ENCODE measurements at regions not wholly inside any gene's neighbourhood (a gene's known extent, or its start where the extent isn't known, plus 50 kb on each side); places are given as distances from the start of the nearest gene placed in this dataset.

DNA sequence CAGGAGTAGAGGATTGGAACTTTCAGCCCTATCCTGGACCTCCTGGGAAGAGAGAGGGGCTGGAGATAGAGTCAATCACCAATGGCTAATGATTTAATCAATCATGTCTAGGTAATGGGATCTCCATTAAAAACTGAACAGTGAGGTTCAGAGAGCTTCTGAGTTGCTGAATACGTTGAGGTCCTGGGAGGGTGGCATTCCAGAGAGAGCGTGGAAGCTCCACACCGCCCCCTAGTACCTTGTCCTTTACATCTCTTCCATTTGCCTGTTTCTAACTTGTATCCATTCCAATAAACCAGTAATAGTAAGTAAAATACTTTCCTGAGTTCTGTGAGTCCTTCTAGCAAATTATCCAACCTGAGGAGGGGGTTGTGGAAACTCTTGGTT lies 101.7 kb downstream of the B3GNT2 start:
- H3K4me1 ChIP-seq, result peaks cover 0 to 18% (median 0%) of the 10 kb centered on the region in 4 donors
- DNase-seq, result no peak
- no peaks in the 10 kb centered on the region for H3K27me3 ChIP-seq
- no peaks in the 10 kb centered on the region for H3K9me3 ChIP-seq
- H3K27ac ChIP-seq, result no peak overlapping the region
- no peaks in the 10 kb centered on the region for H3K36me3 ChIP-seq
- no peak overlapping the region for H3K4me3 ChIP-seq
- TF ChIP-seq, protein P1, sequence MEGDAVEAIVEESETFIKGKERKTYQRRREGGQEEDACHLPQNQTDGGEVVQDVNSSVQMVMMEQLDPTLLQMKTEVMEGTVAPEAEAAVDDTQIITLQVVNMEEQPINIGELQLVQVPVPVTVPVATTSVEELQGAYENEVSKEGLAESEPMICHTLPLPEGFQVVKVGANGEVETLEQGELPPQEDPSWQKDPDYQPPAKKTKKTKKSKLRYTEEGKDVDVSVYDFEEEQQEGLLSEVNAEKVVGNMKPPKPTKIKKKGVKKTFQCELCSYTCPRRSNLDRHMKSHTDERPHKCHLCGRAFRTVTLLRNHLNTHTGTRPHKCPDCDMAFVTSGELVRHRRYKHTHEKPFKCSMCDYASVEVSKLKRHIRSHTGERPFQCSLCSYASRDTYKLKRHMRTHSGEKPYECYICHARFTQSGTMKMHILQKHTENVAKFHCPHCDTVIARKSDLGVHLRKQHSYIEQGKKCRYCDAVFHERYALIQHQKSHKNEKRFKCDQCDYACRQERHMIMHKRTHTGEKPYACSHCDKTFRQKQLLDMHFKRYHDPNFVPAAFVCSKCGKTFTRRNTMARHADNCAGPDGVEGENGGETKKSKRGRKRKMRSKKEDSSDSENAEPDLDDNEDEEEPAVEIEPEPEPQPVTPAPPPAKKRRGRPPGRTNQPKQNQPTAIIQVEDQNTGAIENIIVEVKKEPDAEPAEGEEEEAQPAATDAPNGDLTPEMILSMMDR (IDR thresholded peaks at IDR 0.05), result no peak
- TF ChIP-seq POLR2A (IDR thresholded peaks at IDR 0.05), result no peak

DNA sequence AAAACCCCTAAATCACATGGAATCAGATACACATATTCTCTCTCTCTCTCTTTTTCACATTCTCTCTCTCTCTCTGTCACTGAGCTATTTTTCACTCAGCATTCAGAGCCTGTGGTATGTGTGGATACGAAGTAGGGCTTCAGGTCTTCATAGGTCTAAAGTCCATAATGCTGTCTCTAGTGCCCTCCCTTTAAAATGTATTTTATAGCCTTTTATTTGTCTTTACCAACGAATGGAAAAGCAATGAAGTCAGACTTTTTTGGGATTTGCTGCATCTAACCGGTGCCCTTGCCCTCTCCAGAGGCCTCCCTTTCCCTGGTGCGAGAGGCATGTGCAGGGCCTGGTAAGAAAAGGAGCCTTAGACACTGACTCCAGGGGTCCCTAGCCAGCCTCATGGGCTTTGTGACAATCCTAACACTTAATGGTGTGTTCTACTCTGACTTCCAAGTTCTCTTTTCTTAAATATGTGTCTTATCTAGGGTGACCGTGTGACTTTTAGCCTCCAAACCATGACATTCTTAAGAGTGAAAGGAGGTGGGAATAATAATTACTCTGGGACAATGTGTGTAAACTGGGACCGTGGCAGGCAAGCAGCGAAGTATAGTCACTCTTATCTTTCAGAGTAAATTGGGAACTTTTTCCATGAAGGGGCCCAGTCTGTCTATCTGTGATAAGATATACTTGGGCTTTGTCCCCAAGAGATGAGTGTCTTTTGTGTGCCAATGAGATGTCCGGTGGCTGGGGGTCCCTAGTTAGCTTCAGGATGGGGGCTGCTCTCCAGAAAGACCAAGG lies 101.1 kb downstream of the B3GNT2 start:
- Histone ChIP-seq H3K36me3 (no peaks in the 10 kb centered on the region), H3K4me3 (no peak overlapping the region), H3K9me3 (no peaks in the 10 kb centered on the region), H3K27ac (no peak overlapping the region), H3K4me1 (peaks cover 0 to 24% (median 0%) of the 10 kb centered on the region in 4 donors), H3K27me3 (no peaks in the 10 kb centered on the region)
- no peak for DNase-seq
- no peak for TF ChIP-seq POLR2A (IDR thresholded peaks at IDR 0.05)
- TF ChIP-seq, protein P1 (IDR thresholded peaks at IDR 0.05), result no peak

DNA sequence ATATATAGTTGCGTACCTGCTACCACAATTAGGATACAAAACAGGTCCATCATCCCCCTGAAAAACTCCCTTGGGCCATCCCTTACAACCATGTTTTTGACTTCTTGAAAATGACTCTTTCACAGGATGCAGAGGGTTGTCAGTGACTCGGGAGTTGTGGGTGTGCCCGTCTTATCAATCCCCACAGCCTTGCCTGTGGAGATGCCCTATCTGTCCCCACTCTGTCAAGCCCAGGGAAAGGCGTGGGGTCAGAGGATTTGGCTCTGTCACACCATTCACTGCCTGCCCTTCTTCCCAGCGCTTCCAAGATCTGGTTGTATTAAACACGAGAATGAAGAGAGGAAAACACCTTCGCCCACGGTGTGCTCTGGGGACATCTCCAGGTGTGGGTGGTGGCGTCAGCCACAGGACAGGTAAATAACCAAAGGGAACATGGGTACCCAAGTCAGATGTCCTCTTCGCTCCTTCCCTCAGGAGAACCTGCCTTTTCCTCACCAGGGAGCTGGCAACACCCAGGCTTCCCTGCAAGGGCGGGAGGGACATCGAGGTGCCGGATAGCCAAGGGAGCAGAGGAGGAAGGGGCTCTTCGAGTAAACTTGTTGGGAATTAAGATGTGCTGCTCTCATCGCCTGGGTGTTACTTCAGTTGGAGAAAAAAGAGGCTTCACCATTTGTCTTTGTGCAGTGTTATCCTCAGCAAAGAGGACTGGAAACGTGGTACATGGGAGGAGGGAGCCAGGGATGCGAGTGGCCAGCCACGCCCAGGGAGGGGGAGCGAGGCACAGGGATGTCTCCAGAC lies 100.3 kb downstream of the B3GNT2 start:
- Histone ChIP-seq H3K4me1 (peaks cover 0 to 28% (median 0%) of the 10 kb centered on the region in 4 donors), H3K27me3 (no peaks in the 10 kb centered on the region), H3K4me3 (no peak overlapping the region), H3K27ac (no peak overlapping the region), H3K36me3 (no peaks in the 10 kb centered on the region), H3K9me3 (no peaks in the 10 kb centered on the region)
- DNase-seq, result no peak
- TF ChIP-seq, protein P1 (IDR thresholded peaks at IDR 0.05), result no peak
- TF ChIP-seq POLR2A (IDR thresholded peaks at IDR 0.05), result no peak

DNA sequence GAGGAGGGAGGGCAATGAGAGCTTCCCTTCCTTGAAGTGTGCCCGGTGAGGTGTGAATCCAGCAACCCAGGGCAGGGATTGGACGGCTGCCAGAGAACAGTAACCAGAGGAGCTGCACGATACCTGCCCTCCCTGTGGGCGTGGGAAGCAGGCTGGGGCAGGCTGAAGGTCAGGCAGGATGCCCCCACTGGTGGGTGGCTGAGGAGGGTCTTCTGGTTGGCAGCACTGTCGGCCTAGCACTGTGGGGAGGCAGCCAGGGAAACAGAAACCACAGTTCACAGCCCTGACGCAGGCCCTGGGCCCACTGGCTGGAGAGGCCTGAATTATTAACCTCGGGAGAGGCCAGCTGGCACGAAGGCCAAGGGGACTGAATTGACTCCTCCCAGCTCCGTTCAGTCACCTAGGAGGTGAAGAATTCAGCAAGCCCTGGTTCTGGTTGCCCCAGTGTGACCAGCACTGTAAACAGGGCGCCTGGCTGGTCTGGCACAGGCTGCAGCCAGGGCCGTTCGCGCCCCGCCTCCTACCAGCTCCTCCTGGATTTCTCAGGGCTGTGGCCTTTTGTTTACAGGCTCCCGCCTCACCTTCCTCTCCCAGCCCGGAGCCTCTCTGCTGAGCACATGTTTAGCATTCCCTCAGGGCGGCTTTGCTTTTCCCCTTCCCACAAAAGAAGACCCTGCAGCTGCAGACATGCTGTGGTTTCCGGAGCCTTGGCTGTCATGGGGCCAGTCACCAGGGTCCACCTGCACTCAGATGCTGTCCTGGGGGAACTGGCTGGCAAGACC lies 97.8 kb downstream of the B3GNT2 start:
- H3K4me3 ChIP-seq, result peak overlapping the region in 2 of 4 donors; percentile 3 to 27

DNA sequence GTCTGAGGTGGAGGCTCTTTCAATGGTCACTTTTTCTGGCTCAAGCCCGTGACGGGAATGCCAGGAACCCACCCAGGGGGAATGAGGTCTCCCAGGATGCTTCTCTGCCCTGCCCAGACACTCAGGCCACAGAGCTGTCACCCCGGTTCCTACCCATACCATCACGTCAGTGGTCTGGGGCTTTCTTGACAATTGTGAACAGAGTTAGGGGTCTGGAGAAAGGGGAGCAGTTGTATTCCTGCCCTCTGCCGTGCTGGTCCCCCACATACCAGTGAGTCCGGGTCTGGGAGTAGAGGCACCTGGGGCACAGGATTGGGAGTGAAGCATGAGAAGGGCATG lies 97.2 kb downstream of the B3GNT2 start:
- Histone ChIP-seq H3K4me1 (peaks cover 0 to 28% (median 0%) of the 10 kb centered on the region in 4 donors), H3K27me3 (no peaks in the 10 kb centered on the region), H3K9me3 (no peaks in the 10 kb centered on the region), H3K4me3 (no peak overlapping the region), H3K36me3 (no peaks in the 10 kb centered on the region), H3K27ac (peak overlapping the region in 3 of 4 donors; percentile 42 to 74 (median 59))
- no peak for TF ChIP-seq POLR2A (IDR thresholded peaks at IDR 0.05)
- TF ChIP-seq, protein P1 (IDR thresholded peaks at IDR 0.05), result no peak
- DNase-seq, result no peak

More for the DNA sequence above, 97.8 kb downstream of the B3GNT2 start:
- Histone ChIP-seq H3K27ac (peak overlapping the region in 3 of 4 donors; percentile 42 to 74 (median 59)), H3K27me3 (no peaks in the 10 kb centered on the region), H3K9me3 (no peaks in the 10 kb centered on the region), H3K36me3 (no peaks in the 10 kb centered on the region), H3K4me1 (peaks cover 0 to 28% (median 0%) of the 10 kb centered on the region in 4 donors)
- TF ChIP-seq, protein P1 (IDR thresholded peaks at IDR 0.05), result no peak
- TF ChIP-seq POLR2A (IDR thresholded peaks at IDR 0.05), result no peak
- DNase-seq, result peak in 2 of 3 donors; percentile 83 to 86

Data from Peyer's patch (tissue), 4 donors.